ENCODE measurements at regions not wholly inside any gene's neighbourhood (a gene's known extent, or its start where the extent isn't known, plus 50 kb on each side); places are given as distances from the start of the nearest gene placed in this dataset.

GRCh38 chr1:4149281-4149680 lies 249.2 kb upstream of the C1orf174 start:
- no peak for TF ChIP-seq CTCF (IDR thresholded peaks at IDR 0.05; ENCODE audit: borderline replicate concordance, extremely low read depth, low read length, poor library complexity, severe bottlenecking)
- TF ChIP-seq EZH2 (IDR thresholded peaks at IDR 0.05; ENCODE audit: borderline replicate concordance, low read depth, low read length, severe bottlenecking): no peak

Data from DND-41 (cell line).